ENCODE measurements at regions not wholly inside any gene's neighbourhood (a gene's known extent, or its start where the extent isn't known, plus 50 kb on each side); places are given as distances from the start of the nearest gene placed in this dataset.

- H3K4me3 ChIP-seq (replicated peaks in 1 of 2; ENCODE audit: low read depth in 1 of 2, low read length in 2 of 2) = no peak overlapping the region
- CTCF ChIA-PET = no interaction called here
Measured at GRCh38 chr2:195168369-195168768, 488.7 kb upstream of the SLC39A10 start.

More at GRCh38 chr2:195168369-195168768, 488.7 kb upstream of the SLC39A10 start:
- ChIA-PET POLR2A (no interaction called here), RAD21 (ENCODE audit: low non-redundant PET in 1 of 2, low total read pairs in 2 of 2, uncharacterized antibody in 2 of 2, unreplicated experiment in 2 of 2) (no interaction called here)
- no peak overlapping the region for H3K4me2 ChIP-seq (ENCODE audit: low read length)
- H3K4me1 ChIP-seq (ENCODE audit: control insufficient read depth in 1 of 2, insufficient read depth in 2 of 2, low read length in 2 of 2) = no peaks in the 10 kb centered on the region
- no peaks in the 10 kb centered on the region for H3K9me2 ChIP-seq (ENCODE audit: insufficient read depth)
- no peaks in the 10 kb centered on the region for H3K79me2 ChIP-seq (ENCODE audit: insufficient read depth, low read length)
- intact Hi-C loops (cut with micrococcal nuclease) = no loop called here
- no peak overlapping the region for H3K9ac ChIP-seq (ENCODE audit: low read length)
- BruUV-seq (replicated peaks) = no TSS peak
- no peaks in the 10 kb centered on the region for H3K36me3 ChIP-seq (ENCODE audit: control insufficient read depth in 1 of 2, insufficient read depth in 2 of 2, low read length in 2 of 2)
- TF ChIP-seq CBX3 (IDR thresholded peaks at IDR 0.05; ENCODE audit: low read depth) (no peak), EZH2phosphoT487 (IDR thresholded peaks at IDR 0.05; ENCODE audit: borderline replicate concordance) (no peak), CTCF (IDR thresholded peaks at IDR 0.05 in 2 of 3, conservative IDR thresholded peaks at IDR 0.05 in 1 of 3; ENCODE audit: borderline replicate concordance in 1 of 3, insufficient read depth in 1 of 3, low read depth in 2 of 3, low read length in 2 of 3) (no peak), SRF (IDR thresholded peaks at IDR 0.05; ENCODE audit: low read depth) (no peak), YY1 (IDR thresholded peaks at IDR 0.05; ENCODE audit: extremely low read depth, insufficient replicate concordance, low read depth, low read length) (no peak), CEBPB (IDR thresholded peaks at IDR 0.05; ENCODE audit: low read depth) (no peak), REST (IDR thresholded peaks at IDR 0.05; ENCODE audit: low read depth) (no peak), POLR2AphosphoS5 (IDR thresholded peaks at IDR 0.05; ENCODE audit: low read depth, low read length) (no peak), EZH2 (IDR thresholded peaks at IDR 0.05) (no peak), SP1 (IDR thresholded peaks at IDR 0.05; ENCODE audit: low read depth) (no peak)
- TF ChIP-seq, protein P1, sequence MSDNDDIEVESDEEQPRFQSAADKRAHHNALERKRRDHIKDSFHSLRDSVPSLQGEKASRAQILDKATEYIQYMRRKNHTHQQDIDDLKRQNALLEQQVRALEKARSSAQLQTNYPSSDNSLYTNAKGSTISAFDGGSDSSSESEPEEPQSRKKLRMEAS (IDR thresholded peaks at IDR 0.05) = no peak
- no peaks in the 10 kb centered on the region for H3K27me3 ChIP-seq (ENCODE audit: insufficient read depth, low read length)
- DNase-seq (ENCODE audit: low read depth, low spot score) = no peak
- no peaks in the 10 kb centered on the region for H4K20me1 ChIP-seq (ENCODE audit: insufficient read depth)
- no peaks in the 10 kb centered on the region for H3K9me3 ChIP-seq (ENCODE audit: control insufficient read depth in 1 of 2, insufficient read depth in 1 of 2, low read depth in 1 of 2, low read length in 2 of 2)
- no peak overlapping the region for H2AFZ ChIP-seq (ENCODE audit: low read depth, low read length, poor library complexity, severe bottlenecking)
- no peak overlapping the region for H3K27ac ChIP-seq (ENCODE audit: low read depth, low read length)
- no peak for ATAC-seq

All from HCT116 (cell line).